ENCODE measurements at regions not wholly inside any gene's neighbourhood (a gene's known extent, or its start where the extent isn't known, plus 50 kb on each side); places are given as distances from the start of the nearest gene placed in this dataset.

- Histone ChIP-seq H3K9me3 (ENCODE audit: low read length) (no peaks in the 10 kb centered on the region), H3F3A (ENCODE audit: insufficient read depth, low read length, poor library complexity, severe bottlenecking) (no peaks in the 10 kb centered on the region), H3K27ac (ENCODE audit: low read length) (no peak overlapping the region), H3K9ac (ENCODE audit: low read length) (no peak overlapping the region), H4K20me1 (ENCODE audit: insufficient read depth) (no peaks in the 10 kb centered on the region), H3K79me2 (replicated peaks; ENCODE audit: insufficient read depth, low read length) (no peaks in the 10 kb centered on the region), H3K27me3 (ENCODE audit: insufficient read depth, low read depth, low read length) (no peaks in the 10 kb centered on the region), H3K4me2 (ENCODE audit: low read length) (no peak overlapping the region), H3K9me2 (ENCODE audit: insufficient read depth, low read length) (no peaks in the 10 kb centered on the region), H3K36me3 (ENCODE audit: insufficient read depth, low read length) (no peaks in the 10 kb centered on the region), H2AFZ (ENCODE audit: low read depth, low read length) (no peak overlapping the region), H3K4me3 (ENCODE audit: low read length) (no peak overlapping the region)
- TF ChIP-seq CTCF (IDR thresholded peaks at IDR 0.05; ENCODE audit: poor library complexity, severe bottlenecking) = no peak
- no peak for TF ChIP-seq EZH2 (IDR thresholded peaks at IDR 0.05; ENCODE audit: borderline replicate concordance, insufficient read depth, low read length, poor library complexity, severe bottlenecking)
- no peak for TF ChIP-seq SMC3 (conservative IDR thresholded peaks at IDR 0.05; ENCODE audit: poor library complexity)
- no peak for TF ChIP-seq MXI1 (conservative IDR thresholded peaks at IDR 0.05; ENCODE audit: poor library complexity, severe bottlenecking)
- no peak for TF ChIP-seq TAF1 (IDR thresholded peaks at IDR 0.05; ENCODE audit: low read depth)
- no peak for TF ChIP-seq POLR2AphosphoS5 (IDR thresholded peaks at IDR 0.05)
- no peak for TF ChIP-seq RAD21 (conservative IDR thresholded peaks at IDR 0.05)
Measured at GRCh38 chr2:180133736-180134135, 126.6 kb upstream of the CWC22 start.

- Histone ChIP-seq H3F3A (ENCODE audit: insufficient read depth, low read length, poor library complexity, severe bottlenecking) (no peaks in the 10 kb centered on the region), H2AFZ (ENCODE audit: low read depth, low read length) (no peak overlapping the region), H4K20me1 (ENCODE audit: insufficient read depth) (no peaks in the 10 kb centered on the region), H3K9me3 (ENCODE audit: low read length) (no peaks in the 10 kb centered on the region), H3K27me3 (ENCODE audit: insufficient read depth, low read depth, low read length) (no peaks in the 10 kb centered on the region), H3K36me3 (ENCODE audit: insufficient read depth, low read length) (no peaks in the 10 kb centered on the region), H3K27ac (ENCODE audit: low read length) (no peak overlapping the region), H3K4me2 (ENCODE audit: low read length) (no peak overlapping the region), H3K9ac (ENCODE audit: low read length) (no peak overlapping the region), H3K4me3 (ENCODE audit: low read length) (no peak overlapping the region), H3K9me2 (ENCODE audit: insufficient read depth, low read length) (no peaks in the 10 kb centered on the region), H3K79me2 (replicated peaks; ENCODE audit: insufficient read depth, low read length) (no peaks in the 10 kb centered on the region)
- TF ChIP-seq TAF1 (IDR thresholded peaks at IDR 0.05; ENCODE audit: low read depth) (no peak), POLR2AphosphoS5 (IDR thresholded peaks at IDR 0.05) (no peak), REST (IDR thresholded peaks at IDR 0.05; ENCODE audit: borderline replicate concordance) (no peak), EZH2 (IDR thresholded peaks at IDR 0.05; ENCODE audit: borderline replicate concordance, insufficient read depth, low read length, poor library complexity, severe bottlenecking) (no peak), EP300 (conservative IDR thresholded peaks at IDR 0.05; ENCODE audit: poor library complexity, severe bottlenecking) (no peak)
Measured at GRCh38 chr2:180130403-180130802, 123.3 kb upstream of the CWC22 start.

GRCh38 chr2:180128861-180129260 is 121.8 kb upstream of the CWC22 start:
- H3K4me2 ChIP-seq (ENCODE audit: low read length) = no peak overlapping the region
- no peak overlapping the region for H3K4me3 ChIP-seq (ENCODE audit: low read length)
- TF ChIP-seq SMC3 (conservative IDR thresholded peaks at IDR 0.05; ENCODE audit: poor library complexity) (no peak), RAD21 (conservative IDR thresholded peaks at IDR 0.05) (no peak), EP300 (conservative IDR thresholded peaks at IDR 0.05; ENCODE audit: poor library complexity, severe bottlenecking) (no peak), MXI1 (conservative IDR thresholded peaks at IDR 0.05; ENCODE audit: poor library complexity, severe bottlenecking) (no peak), EZH2 (IDR thresholded peaks at IDR 0.05; ENCODE audit: borderline replicate concordance, insufficient read depth, low read length, poor library complexity, severe bottlenecking) (no peak)
- no peaks in the 10 kb centered on the region for H3K79me2 ChIP-seq (replicated peaks; ENCODE audit: insufficient read depth, low read length)
- H3K27me3 ChIP-seq (ENCODE audit: insufficient read depth, low read depth, low read length) = no peaks in the 10 kb centered on the region
- no peak overlapping the region for H3K27ac ChIP-seq (ENCODE audit: low read length)
- no peak overlapping the region for H3K9ac ChIP-seq (ENCODE audit: low read length)
- H2AFZ ChIP-seq (ENCODE audit: low read depth, low read length) = no peak overlapping the region
- no peaks in the 10 kb centered on the region for H4K20me1 ChIP-seq (ENCODE audit: insufficient read depth)
- H3K36me3 ChIP-seq (ENCODE audit: insufficient read depth, low read length) = no peaks in the 10 kb centered on the region
- no peaks in the 10 kb centered on the region for H3K9me3 ChIP-seq (ENCODE audit: low read length)
- H3K9me2 ChIP-seq (ENCODE audit: insufficient read depth, low read length) = no peaks in the 10 kb centered on the region
- H3F3A ChIP-seq (ENCODE audit: insufficient read depth, low read length, poor library complexity, severe bottlenecking) = no peaks in the 10 kb centered on the region

Data from neural cell (in vitro differentiated cells).